GM12864 (cell line): ENCODE measurements at regions not wholly inside any gene's neighbourhood (a gene's known extent, or its start where the extent isn't known, plus 50 kb on each side); places are given as distances from the start of the nearest gene placed in this dataset.

Experiments
- DNase-seq: peaks from one replicate; pipeline ENCODE4 v3.0.0-alpha.2; 2011; ENCODE audit warnings: low read depth
- H3K4me3 ChIP-seq: 2 replicates; pipeline ENCODE4 v1.5.1; 2011; ENCODE audit warnings: mild to moderate bottlenecking, low read depth, low read length, control low read depth
- CTCF ChIP-seq: IDR thresholded peaks from 2 replicates; pipeline ENCODE4 v1.5.1; 2011; ENCODE audit warnings: low read depth, mild to moderate bottlenecking, moderate library complexity, low read length, control low read depth, inconsistent platforms; ENCODE audit errors: missing control alignments

DNA sequence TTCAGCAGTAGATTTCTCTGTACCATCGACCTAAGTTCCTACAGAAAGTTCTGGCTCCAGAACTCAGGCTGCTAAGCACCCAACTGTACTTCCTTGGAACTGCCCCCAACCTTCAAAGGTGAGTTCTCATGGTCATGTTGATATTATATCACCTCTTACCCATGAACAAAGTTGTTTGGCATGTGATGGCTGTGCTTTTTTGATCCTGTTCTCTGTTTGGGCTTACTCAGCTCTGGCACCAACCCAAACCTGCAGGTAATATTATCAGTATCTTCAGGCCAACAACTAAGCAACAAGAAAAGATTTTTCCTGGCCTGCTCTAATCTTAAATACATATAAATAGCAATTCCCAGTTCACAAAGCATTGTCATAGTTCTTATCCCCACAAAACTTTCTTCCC is 318.7 kb upstream of the LMCD1 start:
- TF ChIP-seq CTCF = no peak
- H3K4me3 ChIP-seq = no peak overlapping the region
- DNase-seq = no peak

- no peak for DNase-seq
- H3K4me3 ChIP-seq = no peak overlapping the region
- no peak for TF ChIP-seq CTCF
These were observed 318.0 kb upstream of the LMCD1 start for GRCh38 chr3:8183627-8184026.

DNA sequence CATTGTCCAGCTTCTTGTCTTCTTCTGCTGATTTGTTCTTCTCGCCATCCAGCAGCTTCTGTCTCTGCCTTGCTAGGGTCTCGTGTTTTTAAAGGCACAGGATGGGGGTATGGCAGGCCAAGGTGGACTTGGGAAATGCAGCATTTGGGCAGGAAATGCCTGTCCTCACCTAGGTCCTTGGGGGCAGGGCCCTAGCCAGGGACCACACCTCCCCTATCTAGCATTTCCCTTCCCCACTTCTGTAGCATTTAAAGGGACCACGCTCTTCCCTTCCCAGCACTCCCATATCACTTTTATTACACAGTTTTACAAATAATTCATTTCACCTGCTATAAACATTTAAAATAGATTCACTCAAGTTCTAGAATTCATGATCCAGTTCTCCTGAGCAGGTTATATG is 315.4 kb upstream of the LMCD1 start:
- no peak overlapping the region for H3K4me3 ChIP-seq
- TF ChIP-seq CTCF = no peak
- no peak for DNase-seq

DNA sequence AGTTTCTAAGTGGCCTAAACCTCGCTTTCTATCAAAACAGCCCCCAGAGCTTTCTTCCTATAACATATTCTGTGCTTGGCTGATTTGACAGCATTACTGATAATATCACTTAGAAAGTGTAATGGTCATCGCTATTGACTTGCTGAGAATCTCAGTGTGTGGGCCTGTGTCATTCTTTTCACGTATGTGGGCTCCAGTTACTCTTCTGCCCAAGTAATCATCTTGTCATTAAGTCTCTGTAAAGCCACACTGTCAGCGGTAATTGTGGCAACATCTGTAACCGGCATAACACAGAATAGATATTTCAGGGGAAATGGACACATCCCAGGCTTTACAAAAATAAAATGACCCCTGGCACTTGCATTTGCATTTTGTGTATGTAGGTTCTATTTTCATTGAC is 313.6 kb upstream of the LMCD1 start:
- no peak for TF ChIP-seq CTCF
- DNase-seq = no peak
- H3K4me3 ChIP-seq = no peak overlapping the region

- no peak overlapping the region for H3K4me3 ChIP-seq
- no peak for TF ChIP-seq CTCF
- no peak for DNase-seq
These were observed 312.6 kb upstream of the LMCD1 start for GRCh38 chr3:8189051-8189450.

- TF ChIP-seq CTCF = no peak
- no peak for DNase-seq
- H3K4me3 ChIP-seq = no peak overlapping the region
These were observed 310.2 kb upstream of the LMCD1 start for GRCh38 chr3:8191406-8191805.

- no peak for DNase-seq
- no peak for TF ChIP-seq CTCF
These were observed 304.2 kb upstream of the LMCD1 start for GRCh38 chr3:8197384-8197783.

More at GRCh38 chr3:8197384-8197783, 304.2 kb upstream of the LMCD1 start:
- H3K4me3 ChIP-seq = no peak overlapping the region
